Endothelial cell of umbilical vein (primary cell): ENCODE measurements at regions not wholly inside any gene's neighbourhood (a gene's known extent, or its start where the extent isn't known, plus 50 kb on each side); places are given as distances from the start of the nearest gene placed in this dataset.

Experiments
- BruUV-seq: library from RNA; stranded (reverse); fragments of 400-500 nt; replicated peaks from 2 replicates; lab custom pipeline; 2021; lab: Mats Ljungman, UMichigan
- CTCF ChIA-PET: fragments of 300-600, 350-600 bp; sonication (Branson Sonifier 250); formaldehyde crosslinking; loops from one replicate; lab custom pipeline; 2021; ENCODE audit warnings: antibody characterized with exemption, inconsistent platforms; lab: Charles Lee
- POLR2A ChIA-PET: fragments of 300-600, 350-600 bp; sonication (Branson Sonifier 250); formaldehyde crosslinking; loops from one replicate; lab custom pipeline; 2021; ENCODE audit warnings: antibody characterized with exemption, inconsistent platforms; lab: Charles Lee
- DNase-seq: peaks from one replicate; pipeline ENCODE4 v3.0.0-alpha.2; 2011; ENCODE audit warnings: low read depth, low spot score
- FAIRE-seq: peaks from 2 replicates; lab custom pipeline; 2011; peaks lifted over from hg19 to GRCh38; lab: Jason Lieb, UNC
- H2AFZ ChIP-seq: 2 replicates; pipeline ENCODE4 v1.6.0; 2012; ENCODE audit warnings: low read depth, low read length, control low read depth, inconsistent platforms
- H3K27ac ChIP-seq: 2 replicates; pipeline ENCODE4 v1.5.1; 2011; ENCODE audit warnings: low read depth, mild to moderate bottlenecking, control low read depth, low read length, moderate library complexity; ENCODE audit not compliant: insufficient read depth
- H3K27me3 ChIP-seq, 2 experiments: 2 replicates each; pipeline versions ENCODE4 v1.6.0 to v1.6.1; 2011; ENCODE audit warnings: low read length in 2 of 2, mixed read lengths in 1 of 2; ENCODE audit not compliant: control insufficient read depth in 2 of 2, insufficient read depth in 2 of 2
- H3K36me3 ChIP-seq, 2 experiments: 2 replicates in 1 of 2; 3 replicates in 1 of 2; pipeline ENCODE4 v1.5.1; 2011; ENCODE audit warnings: low read length in 2 of 2, mild to moderate bottlenecking in 1 of 2, moderate library complexity in 1 of 2; ENCODE audit not compliant: control insufficient read depth in 2 of 2, insufficient read depth in 2 of 2; ENCODE audit errors: extremely low read depth in 1 of 2
- H3K4me1 ChIP-seq: 3 replicates; pipeline ENCODE4 v1.5.1; 2011; ENCODE audit warnings: mild to moderate bottlenecking, low read length; ENCODE audit not compliant: control insufficient read depth, insufficient read depth; ENCODE audit errors: extremely low read depth
- H3K4me2 ChIP-seq: 2 replicates; pipeline ENCODE4 v1.6.1; 2011; ENCODE audit warnings: low read length, control low read depth, mixed read lengths; ENCODE audit not compliant: insufficient read depth
- H3K4me3 ChIP-seq, 3 experiments: fragments of 200-600 bp in 1 of 3; sonication (generic), shearing (Covaris generic) in 1 of 3; replicated peaks in 1 of 3; 2 replicates each; pipeline ENCODE4 v1.5.1; 2011 to 2016; ENCODE audit warnings: control low read depth in 3 of 3, low read length in 3 of 3, mild to moderate bottlenecking in 2 of 3, inconsistent platforms in 1 of 3, low read depth in 1 of 3, moderate library complexity in 1 of 3; ENCODE audit not compliant: insufficient read depth in 1 of 3
- H3K79me2 ChIP-seq: 2 replicates; pipeline ENCODE4 v1.6.0; 2012; ENCODE audit warnings: low read length, inconsistent platforms; ENCODE audit not compliant: control insufficient read depth, insufficient read depth
- H3K9ac ChIP-seq: replicated peaks from 2 replicates; pipeline ENCODE3; 2011; ENCODE audit warnings: low read length, control low read depth; ENCODE audit not compliant: insufficient read depth; ENCODE audit errors: extremely low read depth
- H3K9me1 ChIP-seq: replicated peaks from 3 replicates; pipeline ENCODE4 v1.6.0; 2011; ENCODE audit warnings: mild to moderate bottlenecking, low read length; ENCODE audit not compliant: control insufficient read depth, insufficient read depth; ENCODE audit errors: extremely low read depth
- H3K9me3 ChIP-seq: replicated peaks from 2 replicates; pipeline ENCODE4 v1.5.1; 2012; ENCODE audit warnings: low read length, inconsistent platforms; ENCODE audit not compliant: control insufficient read depth, insufficient read depth
- H4K20me1 ChIP-seq: replicated peaks from 2 replicates; pipeline ENCODE3; 2011; ENCODE audit warnings: mild to moderate bottlenecking, low read length; ENCODE audit not compliant: control insufficient read depth, insufficient read depth; ENCODE audit errors: extremely low read depth
- EZH2 ChIP-seq: IDR thresholded peaks from 2 replicates; pipeline ENCODE4 v1.6.1; 2012; ENCODE audit warnings: borderline replicate concordance, low read depth, mild to moderate bottlenecking, moderate library complexity, low read length, inconsistent platforms; ENCODE audit not compliant: severe bottlenecking
- FOS ChIP-seq: IDR thresholded peaks from 2 replicates; pipeline ENCODE4 v1.6.1; 2011; ENCODE audit warnings: mild to moderate bottlenecking, low read length, moderate library complexity, borderline replicate concordance; ENCODE audit not compliant: insufficient read depth
- GATA2 ChIP-seq: IDR thresholded peaks from 2 replicates; pipeline ENCODE4 v1.7.0; 2011; ENCODE audit warnings: low read depth, mild to moderate bottlenecking, moderate library complexity, mixed read lengths, low read length; ENCODE audit not compliant: insufficient read length, insufficient read depth
- JUN ChIP-seq: IDR thresholded peaks from 2 replicates; pipeline ENCODE4 v1.6.1; 2011; ENCODE audit warnings: borderline replicate concordance, low read depth; ENCODE audit not compliant: insufficient read length, insufficient read depth
- MAX ChIP-seq: IDR thresholded peaks from 2 replicates; pipeline ENCODE4 v1.6.1; 2011; ENCODE audit not compliant: insufficient read depth, insufficient read length
- MYC ChIP-seq: IDR thresholded peaks from one replicate; pipeline ENCODE4 v1.6.1; 2011; ENCODE audit warnings: mild to moderate bottlenecking, low read depth, low read length
- POLR2A ChIP-seq: IDR thresholded peaks from 2 replicates; pipeline ENCODE4 v1.6.1; 2012; ENCODE audit warnings: low read depth, mild to moderate bottlenecking, control low read depth, low read length
- POLR2AphosphoS5 ChIP-seq: IDR thresholded peaks from 2 replicates; pipeline ENCODE4 v1.6.1; 2012; ENCODE audit warnings: low read depth, mild to moderate bottlenecking, control low read depth, low read length, moderate library complexity; ENCODE audit not compliant: insufficient read depth
- dilution Hi-C: fragments of 300-500 bp; cut with MboI; formaldehyde crosslinking; loops from one replicate; pipeline ENCODE4 v1.15.0; 2019; ENCODE audit warnings: low sequenced_read_pairs; ENCODE audit not compliant: extremely low pct_ligation_motif_present
- intact Hi-C: fragments of 100-400 bp; cut with micrococcal nuclease; formaldehyde crosslinking; loops from one replicate; pipeline ENCODE4 v1.10.0; 2022
- TF ChIP-seq, protein P1 (sequence below), 2 donors: IDR thresholded peaks; 1 replicate in 1 of 2; 2 replicates in 1 of 2; pipeline ENCODE4 v1.5.1; 2011; ENCODE audit warnings: low read length in 2 of 2, mild to moderate bottlenecking in 2 of 2, moderate library complexity in 2 of 2, control low read depth in 1 of 2, inconsistent platforms in 1 of 2, low read depth in 1 of 2; ENCODE audit not compliant: insufficient read depth in 1 of 2; ENCODE audit errors: extremely low read depth in 1 of 2

- H3K9ac ChIP-seq: no peak overlapping the region
- H3K4me2 ChIP-seq: no peak overlapping the region
- peaks cover 3% of the 10 kb centered on the region for H3K9me3 ChIP-seq
- H4K20me1 ChIP-seq: no peaks in the 10 kb centered on the region
- no peak overlapping the region for H2AFZ ChIP-seq
- H3K4me3 ChIP-seq: no peak overlapping the region
- dilution Hi-C loops (no loop called here), intact Hi-C loops (no loop called here)
- ChIA-PET CTCF (no interaction called here), POLR2A (no interaction called here)
- TF ChIP-seq POLR2A: no peak
- BruUV-seq: no TSS peak
- H3K79me2 ChIP-seq: no peaks in the 10 kb centered on the region
- no peaks in the 10 kb centered on the region for H3K36me3 ChIP-seq
- H3K9me1 ChIP-seq: no peaks in the 10 kb centered on the region
- H3K27ac ChIP-seq: no peak overlapping the region
- H3K4me1 ChIP-seq: no peaks in the 10 kb centered on the region
- no peak for DNase-seq
- no peaks in the 10 kb centered on the region for H3K27me3 ChIP-seq
- FAIRE-seq: no peak
These were observed 189.7 kb downstream of the ATPSCKMT start for GRCh38 chr5:10059980-10060379.

DNA sequence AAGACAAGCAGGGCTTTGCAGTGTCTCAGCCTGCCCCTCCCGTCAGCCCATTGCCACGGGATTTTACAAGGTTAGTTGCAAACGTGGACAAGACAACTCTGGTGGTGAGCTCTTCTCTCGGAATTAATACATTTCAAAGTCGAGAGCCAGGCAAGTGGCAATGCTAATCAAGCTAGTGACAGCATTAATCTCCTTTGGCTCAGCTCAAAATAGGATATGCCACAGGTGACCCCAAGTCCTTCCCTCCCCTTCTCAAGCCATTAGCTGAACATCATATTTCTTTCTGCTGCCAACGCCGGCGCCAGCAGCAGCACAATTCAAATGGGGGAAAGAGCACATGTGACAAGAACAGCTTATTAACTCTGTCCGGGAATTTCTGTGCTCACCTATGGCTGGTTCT, 190.1 kb downstream of the ATPSCKMT start:
- Histone ChIP-seq H3K27ac (no peak overlapping the region), H2AFZ (no peak overlapping the region), H3K27me3 (no peaks in the 10 kb centered on the region), H3K9me3 (peaks cover 3% of the 10 kb centered on the region), H3K4me3 (no peak overlapping the region), H3K4me2 (no peak overlapping the region), H4K20me1 (no peaks in the 10 kb centered on the region), H3K9ac (no peak overlapping the region), H3K79me2 (no peaks in the 10 kb centered on the region), H3K9me1 (no peaks in the 10 kb centered on the region), H3K4me1 (no peaks in the 10 kb centered on the region), H3K36me3 (no peaks in the 10 kb centered on the region)
- no peak for TF ChIP-seq JUN
- TF ChIP-seq EZH2: no peak
- no peak for TF ChIP-seq POLR2AphosphoS5
- TF ChIP-seq MYC: no peak
- TF ChIP-seq, protein P1, sequence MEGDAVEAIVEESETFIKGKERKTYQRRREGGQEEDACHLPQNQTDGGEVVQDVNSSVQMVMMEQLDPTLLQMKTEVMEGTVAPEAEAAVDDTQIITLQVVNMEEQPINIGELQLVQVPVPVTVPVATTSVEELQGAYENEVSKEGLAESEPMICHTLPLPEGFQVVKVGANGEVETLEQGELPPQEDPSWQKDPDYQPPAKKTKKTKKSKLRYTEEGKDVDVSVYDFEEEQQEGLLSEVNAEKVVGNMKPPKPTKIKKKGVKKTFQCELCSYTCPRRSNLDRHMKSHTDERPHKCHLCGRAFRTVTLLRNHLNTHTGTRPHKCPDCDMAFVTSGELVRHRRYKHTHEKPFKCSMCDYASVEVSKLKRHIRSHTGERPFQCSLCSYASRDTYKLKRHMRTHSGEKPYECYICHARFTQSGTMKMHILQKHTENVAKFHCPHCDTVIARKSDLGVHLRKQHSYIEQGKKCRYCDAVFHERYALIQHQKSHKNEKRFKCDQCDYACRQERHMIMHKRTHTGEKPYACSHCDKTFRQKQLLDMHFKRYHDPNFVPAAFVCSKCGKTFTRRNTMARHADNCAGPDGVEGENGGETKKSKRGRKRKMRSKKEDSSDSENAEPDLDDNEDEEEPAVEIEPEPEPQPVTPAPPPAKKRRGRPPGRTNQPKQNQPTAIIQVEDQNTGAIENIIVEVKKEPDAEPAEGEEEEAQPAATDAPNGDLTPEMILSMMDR (IDR thresholded peaks at IDR 0.05; ENCODE audit: extremely low read depth in 1 of 2, insufficient read depth in 1 of 2, low read depth in 1 of 2, low read length in 2 of 2): no peak
- no peak for TF ChIP-seq GATA2
- no peak for TF ChIP-seq POLR2A
- TF ChIP-seq FOS: no peak
- no peak for TF ChIP-seq MAX
- POLR2A ChIA-PET: no interaction called here
- BruUV-seq: no TSS peak
- DNase-seq: no peak
- intact Hi-C loops: no loop called here
- dilution Hi-C loops: no loop called here
- no peak for FAIRE-seq
- CTCF ChIA-PET: no interaction called here
